ENCODE measurements at regions not wholly inside any gene's neighbourhood (a gene's known extent, or its start where the extent isn't known, plus 50 kb on each side); places are given as distances from the start of the nearest gene placed in this dataset.

DNA sequence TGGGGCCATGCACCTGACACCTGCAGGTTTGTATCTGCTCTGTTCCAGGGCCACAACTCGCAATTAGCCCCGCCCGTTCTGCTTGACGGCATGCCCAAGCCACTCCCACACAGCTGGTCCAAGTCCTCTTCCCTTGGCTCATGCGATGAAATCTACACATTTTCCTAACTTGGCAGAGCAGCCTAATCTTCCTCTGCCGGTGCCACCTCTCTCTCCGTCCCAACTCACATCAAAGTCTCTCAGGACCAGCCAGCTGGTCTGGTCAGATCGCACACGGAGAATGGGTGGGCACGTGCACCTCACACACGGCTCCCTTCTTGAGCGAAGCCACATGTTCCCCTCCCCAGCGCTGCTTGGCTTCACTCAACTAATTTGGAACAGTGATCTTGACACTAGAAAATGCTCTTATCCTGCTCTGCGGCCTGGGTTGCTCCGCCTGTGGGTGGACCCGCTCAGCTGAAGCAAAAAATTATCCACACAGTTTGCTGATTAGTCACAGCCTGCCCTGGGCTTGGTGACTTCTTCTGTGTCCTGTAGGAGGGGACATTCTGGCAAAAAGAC, 176.7 kb downstream of the NRP2 start:
- DNase-seq = peak; percentile 15
- peaks cover 30% of the 10 kb centered on the region for H3K27me3 Mint-ChIP-seq (ENCODE audit: insufficient read depth)
- H3K27ac Mint-ChIP-seq = no peak overlapping the region
- H3K4me3 Mint-ChIP-seq = peak overlapping the region; percentile 10; the same call in 1 of the 2 replicates
- TF ChIP-seq, protein P1, sequence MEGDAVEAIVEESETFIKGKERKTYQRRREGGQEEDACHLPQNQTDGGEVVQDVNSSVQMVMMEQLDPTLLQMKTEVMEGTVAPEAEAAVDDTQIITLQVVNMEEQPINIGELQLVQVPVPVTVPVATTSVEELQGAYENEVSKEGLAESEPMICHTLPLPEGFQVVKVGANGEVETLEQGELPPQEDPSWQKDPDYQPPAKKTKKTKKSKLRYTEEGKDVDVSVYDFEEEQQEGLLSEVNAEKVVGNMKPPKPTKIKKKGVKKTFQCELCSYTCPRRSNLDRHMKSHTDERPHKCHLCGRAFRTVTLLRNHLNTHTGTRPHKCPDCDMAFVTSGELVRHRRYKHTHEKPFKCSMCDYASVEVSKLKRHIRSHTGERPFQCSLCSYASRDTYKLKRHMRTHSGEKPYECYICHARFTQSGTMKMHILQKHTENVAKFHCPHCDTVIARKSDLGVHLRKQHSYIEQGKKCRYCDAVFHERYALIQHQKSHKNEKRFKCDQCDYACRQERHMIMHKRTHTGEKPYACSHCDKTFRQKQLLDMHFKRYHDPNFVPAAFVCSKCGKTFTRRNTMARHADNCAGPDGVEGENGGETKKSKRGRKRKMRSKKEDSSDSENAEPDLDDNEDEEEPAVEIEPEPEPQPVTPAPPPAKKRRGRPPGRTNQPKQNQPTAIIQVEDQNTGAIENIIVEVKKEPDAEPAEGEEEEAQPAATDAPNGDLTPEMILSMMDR (IDR thresholded peaks at IDR 0.05) = no peak
- no peaks in the 10 kb centered on the region; the same call in 1 of the 2 replicates for H3K9me3 Mint-ChIP-seq
- H3K36me3 Mint-ChIP-seq (ENCODE audit: low read depth) = no peaks in the 10 kb centered on the region
- H3K4me1 Mint-ChIP-seq (ENCODE audit: low read depth) = peaks cover 7% of the 10 kb centered on the region

DNA sequence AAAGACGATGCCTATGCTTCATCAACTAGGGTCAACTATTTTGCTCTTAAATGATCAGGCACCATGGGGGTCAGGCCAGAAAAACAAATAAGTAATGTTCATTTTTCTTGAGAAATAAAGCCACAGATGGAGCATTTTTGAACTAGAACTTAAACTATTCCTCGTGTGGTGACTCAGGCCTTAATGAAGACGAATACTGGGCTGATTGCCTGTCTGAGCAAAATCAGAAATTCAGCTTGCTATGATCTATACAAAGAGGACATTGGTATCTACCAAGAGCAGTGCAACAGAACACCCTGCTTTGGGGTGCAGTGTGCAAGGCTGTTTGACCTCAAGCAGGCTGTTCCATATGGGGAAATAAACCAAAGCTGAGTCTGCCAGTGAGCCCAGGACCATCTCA, 176.0 kb downstream of the NRP2 start:
- TF ChIP-seq, protein P1 (IDR thresholded peaks at IDR 0.05) = no peak
- H3K27ac Mint-ChIP-seq = no peak overlapping the region
- no peak overlapping the region for H3K4me3 Mint-ChIP-seq
- peaks cover 7% of the 10 kb centered on the region for H3K4me1 Mint-ChIP-seq (ENCODE audit: low read depth)
- no peaks in the 10 kb centered on the region; the same call in 1 of the 2 replicates for H3K9me3 Mint-ChIP-seq
- peaks cover 30% of the 10 kb centered on the region for H3K27me3 Mint-ChIP-seq (ENCODE audit: insufficient read depth)
- H3K36me3 Mint-ChIP-seq (ENCODE audit: low read depth) = no peaks in the 10 kb centered on the region
- no peak for DNase-seq

DNA sequence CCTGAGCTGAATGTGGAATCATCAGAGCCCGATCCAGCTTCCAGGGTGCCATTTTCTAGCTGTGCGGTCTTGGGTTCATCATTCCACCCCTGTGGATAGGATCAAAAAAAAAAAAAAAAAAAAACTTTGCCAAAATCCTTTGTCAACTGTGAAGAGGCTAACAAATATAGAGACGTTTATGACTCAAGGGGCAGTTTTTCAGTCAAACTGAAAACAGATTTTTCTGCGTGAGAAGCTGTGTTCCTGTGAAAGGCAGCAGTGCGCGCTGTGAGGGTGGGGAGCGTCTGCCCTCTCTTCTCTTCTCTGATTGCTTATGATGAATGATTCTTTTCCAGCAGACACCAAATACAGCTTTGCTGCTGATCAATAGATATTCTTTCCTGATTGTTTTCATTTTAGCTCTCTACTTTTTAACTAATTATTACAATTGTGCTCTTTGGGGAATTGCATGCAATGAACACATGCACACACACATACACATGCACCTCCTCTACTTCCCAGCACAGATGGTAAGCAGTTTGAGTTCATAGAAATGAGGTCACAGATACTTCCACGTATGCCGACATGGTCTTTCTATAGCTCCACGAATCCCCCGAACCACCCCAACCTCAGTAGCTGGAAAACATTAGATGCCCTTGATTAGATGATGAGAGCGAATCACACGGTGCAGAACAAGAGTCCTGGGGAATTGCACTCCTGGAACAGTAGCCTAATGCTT, 175.4 kb downstream of the NRP2 start:
- TF ChIP-seq, protein P1 (IDR thresholded peaks at IDR 0.05) = no peak
- H3K9me3 Mint-ChIP-seq = no peaks in the 10 kb centered on the region; the same call in 1 of the 2 replicates
- peaks cover 7% of the 10 kb centered on the region for H3K4me1 Mint-ChIP-seq (ENCODE audit: low read depth)
- DNase-seq = no peak
- H3K36me3 Mint-ChIP-seq (ENCODE audit: low read depth) = no peaks in the 10 kb centered on the region
- H3K27ac Mint-ChIP-seq = no peak overlapping the region
- no peak overlapping the region for H3K4me3 Mint-ChIP-seq
- H3K27me3 Mint-ChIP-seq (ENCODE audit: insufficient read depth) = peaks cover 30% of the 10 kb centered on the region

DNA sequence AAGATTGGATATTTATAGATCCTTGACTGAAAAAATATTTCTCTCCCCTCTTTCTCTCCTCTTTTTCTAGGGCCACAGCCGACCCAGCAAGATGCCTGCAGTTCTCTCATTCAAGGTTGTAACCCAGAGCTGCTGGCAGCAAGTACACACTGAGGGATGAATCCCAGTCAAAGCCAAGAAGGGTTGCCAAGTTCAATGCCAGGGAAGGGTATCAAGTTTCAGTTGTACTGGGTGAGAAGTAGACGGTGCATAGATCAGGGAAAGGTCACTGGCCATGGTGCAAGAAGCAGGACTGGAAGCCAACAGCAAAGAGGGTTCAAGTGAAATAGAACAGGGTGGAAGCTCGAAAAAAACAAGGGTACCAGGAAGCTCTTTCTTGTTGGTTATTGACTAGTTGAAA, 170.2 kb downstream of the NRP2 start:
- H3K9me3 Mint-ChIP-seq = no peaks in the 10 kb centered on the region; the same call in 1 of the 2 replicates
- no peak overlapping the region for H3K27ac Mint-ChIP-seq
- TF ChIP-seq, protein P1 (IDR thresholded peaks at IDR 0.05) = no peak
- H3K4me3 Mint-ChIP-seq = no peak overlapping the region
- DNase-seq = no peak
- H3K27me3 Mint-ChIP-seq (ENCODE audit: insufficient read depth) = peaks cover 25% of the 10 kb centered on the region
- H3K4me1 Mint-ChIP-seq (ENCODE audit: low read depth) = no peaks in the 10 kb centered on the region
- H3K36me3 Mint-ChIP-seq (ENCODE audit: low read depth) = no peaks in the 10 kb centered on the region

DNA sequence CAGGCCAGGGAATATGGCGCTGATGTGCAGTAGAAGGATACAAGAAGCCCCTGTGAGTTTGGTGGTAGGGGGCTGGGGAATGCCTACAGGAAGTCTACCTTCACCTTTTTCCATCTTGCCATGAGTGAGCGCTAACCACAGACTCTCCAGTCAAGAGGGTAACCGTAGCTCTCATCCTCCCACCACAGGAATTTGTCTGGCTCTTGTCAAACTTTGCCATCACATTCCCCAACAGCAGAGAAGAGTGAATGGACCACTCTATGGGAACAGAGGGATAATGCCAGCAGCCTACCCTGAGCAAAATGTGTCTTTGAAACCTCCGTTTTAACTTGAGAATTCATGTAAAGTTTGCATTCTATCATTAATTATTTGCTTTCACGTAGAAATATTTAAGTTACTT, 168.3 kb downstream of the NRP2 start:
- TF ChIP-seq, protein P1 (IDR thresholded peaks at IDR 0.05) = no peak
- no peak overlapping the region for H3K4me3 Mint-ChIP-seq
- DNase-seq = no peak
- H3K27me3 Mint-ChIP-seq (ENCODE audit: insufficient read depth) = peaks cover 18% of the 10 kb centered on the region
- H3K9me3 Mint-ChIP-seq = no peaks in the 10 kb centered on the region; the same call in 1 of the 2 replicates
- no peaks in the 10 kb centered on the region for H3K36me3 Mint-ChIP-seq (ENCODE audit: low read depth)
- H3K27ac Mint-ChIP-seq = no peak overlapping the region
- H3K4me1 Mint-ChIP-seq (ENCODE audit: low read depth) = no peaks in the 10 kb centered on the region

Measured in HFFc6 (cell line).